NCI-H1694 (cell line): ENCODE measurements at regions not wholly inside any gene's neighbourhood (a gene's known extent, or its start where the extent isn't known, plus 50 kb on each side); places are given as distances from the start of the nearest gene placed in this dataset.
"Not testable (repeated sequence)": the region's sequence is repeated elsewhere in the genome, so short reads cannot be mapped to it uniquely, and the experiment has no call there.

Experiments
- DNase-seq: peaks from one replicate; lab custom pipeline; 2025; lab: John Stamatoyannopoulos, UW

DNA sequence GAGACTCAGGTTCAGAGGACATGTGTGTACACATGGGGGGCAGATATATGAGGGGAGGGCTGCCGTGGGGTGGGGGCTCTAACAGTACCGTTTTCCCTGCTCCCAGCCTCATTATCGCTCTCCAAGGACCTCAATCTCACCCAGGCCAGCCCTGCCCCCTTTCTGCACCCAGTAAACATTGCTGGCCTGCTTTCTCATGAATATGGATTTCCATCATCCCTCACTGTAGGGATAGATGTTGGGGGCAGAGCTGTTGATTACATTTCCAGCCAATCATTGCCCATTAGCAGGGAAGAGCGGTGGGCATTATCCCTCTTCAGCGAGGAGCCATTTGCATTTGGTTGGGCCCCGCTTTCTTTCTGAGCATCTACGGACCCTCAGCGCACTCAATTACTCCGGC is 273.8 kb downstream of the RPS6KC1 start:
- no peak for DNase-seq

DNA sequence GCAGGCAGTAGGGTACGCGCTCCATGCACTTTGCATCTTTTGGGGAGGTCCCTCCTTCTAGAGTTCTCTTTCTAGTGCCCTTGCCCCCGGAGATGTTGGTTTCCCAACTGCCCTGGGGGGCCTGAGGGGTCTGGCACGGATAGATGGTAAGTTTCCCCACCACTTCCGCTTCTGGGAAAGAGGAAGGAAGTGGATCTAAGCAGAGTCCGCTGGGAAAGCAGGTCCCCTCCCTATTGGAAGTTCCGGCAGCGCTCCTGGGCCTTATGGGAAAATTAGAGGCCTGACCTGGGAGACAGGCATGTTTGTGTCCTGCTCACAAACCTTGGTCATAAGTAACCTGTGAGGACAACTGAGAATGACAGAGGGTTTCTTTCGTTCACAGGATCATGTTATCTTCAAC is 274.4 kb downstream of the RPS6KC1 start:
- DNase-seq = no peak

DNA sequence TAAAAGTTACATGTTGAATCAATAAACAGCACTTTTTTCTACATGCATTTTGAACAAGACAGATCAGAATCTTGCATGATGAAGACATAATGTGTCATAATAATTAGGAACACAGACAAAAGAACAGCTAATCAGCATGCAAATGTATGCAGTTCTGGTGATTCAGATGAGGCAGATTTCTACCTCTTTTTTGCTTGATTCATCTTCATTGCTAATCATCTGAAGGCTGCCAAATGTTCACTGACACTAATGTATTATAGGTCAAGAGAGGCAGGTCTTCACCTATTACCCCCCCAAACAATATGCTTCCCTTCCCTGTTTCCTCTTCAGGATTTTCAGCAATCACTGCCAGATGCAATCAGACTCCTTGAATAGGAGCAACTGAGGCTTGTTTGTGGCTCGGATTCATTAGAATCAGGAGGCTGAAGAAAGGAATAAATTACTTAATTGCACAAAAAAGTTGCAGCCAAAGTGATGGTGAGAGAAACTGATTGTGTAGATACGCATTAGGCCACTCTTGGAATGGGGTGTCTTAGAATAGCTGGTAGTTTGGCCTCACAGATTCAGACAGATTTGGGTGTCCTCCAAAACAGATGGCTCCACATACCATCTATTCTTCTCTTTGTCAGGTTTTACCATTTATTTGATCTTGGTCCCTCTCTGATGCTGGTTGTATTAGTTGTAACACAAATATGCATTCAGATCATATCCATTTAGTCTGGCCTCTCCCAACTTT is 275.4 kb downstream of the RPS6KC1 start:
- DNase-seq = no peak

DNA sequence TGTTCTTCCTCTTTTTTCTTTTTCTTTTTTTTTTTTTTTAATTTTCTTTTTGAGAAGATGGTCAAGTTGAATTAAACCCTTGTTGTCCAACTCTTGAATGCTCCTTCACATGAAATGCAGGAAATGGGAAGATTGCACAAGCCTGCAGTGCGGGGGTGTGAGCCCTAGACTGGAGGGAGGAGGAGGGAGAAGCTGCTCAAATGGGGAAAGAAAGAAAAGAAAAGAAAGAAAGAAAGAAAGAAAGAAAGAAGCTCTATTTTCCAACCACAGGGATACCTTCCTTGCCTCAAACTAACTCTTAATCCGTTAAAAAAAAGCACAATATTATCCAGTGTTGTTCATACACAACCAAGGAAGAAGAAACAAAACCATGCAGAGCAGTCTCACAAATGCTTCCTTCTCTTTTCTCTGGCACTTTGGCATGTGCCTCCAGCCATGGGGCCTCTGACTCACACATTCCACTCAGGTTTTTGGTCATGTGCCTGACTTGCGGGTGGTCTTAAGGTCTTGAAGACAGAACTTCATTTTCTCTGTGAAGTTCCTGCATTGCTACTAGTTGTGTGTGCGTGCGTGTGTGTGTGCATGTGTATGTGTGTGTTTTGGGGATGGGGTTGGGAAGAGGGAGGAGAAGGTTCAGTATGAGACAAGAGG is 276.1 kb downstream of the RPS6KC1 start:
- DNase-seq = no peak

DNA sequence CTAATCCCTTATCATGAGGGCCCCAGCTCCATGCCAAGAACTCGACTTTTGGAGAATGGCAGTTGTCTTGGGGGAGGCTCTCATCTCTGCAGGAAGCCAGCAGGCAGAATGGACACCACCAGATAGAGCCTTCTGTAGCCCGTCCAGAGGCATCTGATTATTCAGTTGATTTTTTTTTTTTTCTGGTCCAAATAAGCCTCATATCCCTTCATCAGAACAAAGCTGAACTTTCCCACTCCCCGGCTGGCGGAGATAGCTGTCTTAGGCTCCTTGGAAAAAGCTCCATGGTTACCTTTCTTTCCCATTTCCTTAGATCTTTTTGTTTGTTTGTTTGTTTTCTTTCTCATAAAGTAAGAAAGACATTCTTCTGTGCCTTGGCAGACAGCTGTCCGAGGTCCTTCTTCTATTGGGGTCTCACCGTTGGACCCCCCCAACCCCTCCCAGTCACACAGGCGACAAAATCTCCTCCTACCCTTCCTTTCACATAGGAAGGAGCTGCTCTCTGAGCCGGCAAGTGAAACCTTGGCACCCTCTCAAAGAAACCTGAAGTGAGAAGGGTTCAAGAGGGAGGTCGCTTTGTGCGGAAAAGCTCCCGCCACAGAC is 278.5 kb downstream of the RPS6KC1 start:
- no peak for DNase-seq

DNA sequence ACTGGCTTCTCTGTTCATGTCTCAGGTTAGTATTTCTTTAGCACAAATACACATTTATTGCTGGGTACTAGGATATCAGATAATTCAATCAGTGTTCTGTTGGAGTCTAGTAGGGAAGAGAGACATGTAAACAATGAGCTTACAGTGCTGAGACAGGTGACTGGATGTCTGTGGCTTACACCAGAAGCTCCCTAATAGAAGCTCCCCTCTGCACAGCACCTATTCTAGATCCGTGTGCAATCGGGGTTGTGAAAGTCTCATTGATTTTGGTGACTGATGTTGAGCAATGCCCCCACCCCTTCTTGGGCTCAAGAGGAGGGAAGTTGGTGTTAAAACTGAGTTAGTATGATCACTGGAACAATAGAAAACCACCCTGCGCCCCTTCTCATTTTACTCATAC is 279.2 kb downstream of the RPS6KC1 start:
- no peak for DNase-seq

GRCh38 chr1:213331631-213332175 is 280.7 kb downstream of the RPS6KC1 start:
- no peak for DNase-seq

DNA sequence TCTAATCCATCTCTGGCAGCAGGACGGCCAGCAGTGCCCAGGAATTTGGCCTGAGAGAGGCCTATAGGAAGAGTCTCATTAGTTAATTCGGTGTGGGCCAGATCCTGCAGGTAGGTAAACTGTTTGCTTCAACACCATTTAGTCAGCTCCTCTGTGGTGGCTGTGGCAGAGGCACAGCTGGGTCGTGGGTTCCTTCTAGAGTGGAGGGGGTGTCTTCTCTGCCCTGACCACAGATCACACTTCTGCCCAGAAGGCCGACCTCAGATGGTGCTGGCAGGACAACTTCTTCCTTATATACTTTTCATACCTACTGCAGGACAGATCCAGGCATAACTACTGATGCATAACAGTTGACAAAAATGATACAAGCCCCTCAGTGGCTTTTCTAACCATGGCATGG is 281.4 kb downstream of the RPS6KC1 start:
- DNase-seq = no peak

- DNase-seq = no peak
Observed at GRCh38 chr1:213333121-213333520, 282.1 kb downstream of the RPS6KC1 start.

- DNase-seq = no peak
Observed at GRCh38 chr1:213335084-213335483, 284.0 kb downstream of the RPS6KC1 start.

DNA sequence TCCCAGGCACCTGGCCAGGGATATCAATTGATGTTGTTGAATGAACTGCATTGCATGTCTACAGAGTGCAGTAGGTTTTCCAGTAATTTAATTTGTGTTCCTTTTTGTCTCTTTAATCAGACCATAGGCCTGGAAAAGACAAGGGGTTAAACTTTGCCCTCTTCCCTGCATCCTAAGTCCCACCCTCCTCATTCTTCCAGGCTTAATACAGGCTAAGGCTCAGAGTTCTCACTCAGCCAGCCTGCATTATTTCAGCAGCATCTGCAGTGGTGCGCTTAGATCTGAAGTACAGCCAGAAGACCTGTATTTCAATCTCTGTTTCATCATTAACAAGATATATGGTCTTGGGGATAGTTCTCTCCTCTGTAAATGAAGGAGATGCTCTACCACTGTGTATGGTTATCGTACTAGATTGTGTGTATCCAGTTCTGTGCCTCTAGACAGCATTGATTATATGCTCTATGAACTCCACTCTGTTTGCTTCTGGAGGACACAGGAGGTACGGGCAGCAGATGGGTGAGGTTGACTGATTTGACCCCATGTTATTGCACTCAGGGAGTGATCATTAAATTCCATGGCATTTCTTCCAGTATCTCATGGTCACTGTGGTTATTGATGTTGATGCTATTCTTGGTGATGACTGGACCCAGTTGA is 286.1 kb downstream of the RPS6KC1 start:
- no peak for DNase-seq

DNA sequence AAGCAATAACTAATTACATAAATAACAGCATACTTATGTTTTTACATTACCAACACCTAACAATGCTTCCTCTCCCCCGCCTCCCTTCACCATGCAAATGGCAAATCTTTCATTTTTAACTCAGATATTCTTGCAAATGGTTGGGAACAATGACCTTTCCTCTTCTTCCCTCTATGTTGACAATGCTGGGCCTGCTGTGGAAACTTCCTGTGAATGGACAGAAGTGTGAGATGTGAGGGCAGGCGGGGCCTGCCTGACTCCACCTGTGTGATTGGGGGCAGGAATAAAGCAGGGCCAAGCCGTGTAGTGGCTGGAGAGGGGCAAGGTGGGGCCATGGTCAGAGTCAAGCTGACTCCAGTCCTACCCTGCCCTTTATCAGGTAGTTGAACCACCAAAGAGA is 289.6 kb downstream of the RPS6KC1 start:
- DNase-seq = no peak

DNA sequence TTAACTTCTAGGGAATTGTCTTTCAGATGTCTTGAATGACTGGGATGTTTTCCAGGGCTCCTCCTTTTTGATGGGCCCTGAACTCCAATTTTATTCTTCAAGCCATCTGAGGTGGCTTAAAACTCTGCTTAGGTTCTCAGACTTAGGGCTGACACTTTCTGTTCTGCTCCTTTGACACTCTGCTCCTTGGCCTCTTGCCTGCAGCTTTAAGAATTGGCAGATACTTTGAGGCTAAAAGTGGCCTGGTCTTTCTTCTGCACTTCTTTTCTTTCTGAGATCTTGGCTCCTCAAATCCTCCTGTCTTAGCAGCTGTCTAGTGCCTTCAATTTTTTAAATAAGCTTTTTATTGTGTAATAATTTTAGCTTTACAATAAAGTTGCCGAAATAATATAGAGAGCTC is 294.6 kb downstream of the RPS6KC1 start:
- no peak for DNase-seq

GRCh38 chr1:213357403-213357802 is 306.4 kb downstream of the RPS6KC1 start:
- DNase-seq = no peak

DNA sequence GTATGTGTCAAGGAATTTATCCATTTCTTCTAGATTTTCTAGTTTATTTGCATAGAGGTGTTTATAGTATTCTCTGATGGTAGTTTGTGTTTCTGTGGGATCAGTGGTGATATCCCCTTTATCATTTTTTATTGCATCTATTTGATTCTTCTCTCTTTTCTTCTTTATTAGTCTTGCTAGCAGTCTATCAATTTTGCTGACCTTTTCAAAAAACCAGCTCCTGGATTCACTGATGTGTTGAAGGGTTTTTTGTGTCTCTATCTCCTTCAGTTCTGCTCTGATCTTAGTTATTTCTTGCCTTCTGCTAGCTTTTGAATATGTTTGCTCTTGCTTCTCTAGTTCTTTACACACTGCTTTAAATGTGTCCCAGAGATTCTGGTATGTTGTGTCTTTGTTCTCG is 307.3 kb downstream of the RPS6KC1 start:
- DNase-seq = not testable (repeated sequence)

GRCh38 chr1:213362598-213362997 is 311.6 kb downstream of the RPS6KC1 start:
- no peak for DNase-seq

DNA sequence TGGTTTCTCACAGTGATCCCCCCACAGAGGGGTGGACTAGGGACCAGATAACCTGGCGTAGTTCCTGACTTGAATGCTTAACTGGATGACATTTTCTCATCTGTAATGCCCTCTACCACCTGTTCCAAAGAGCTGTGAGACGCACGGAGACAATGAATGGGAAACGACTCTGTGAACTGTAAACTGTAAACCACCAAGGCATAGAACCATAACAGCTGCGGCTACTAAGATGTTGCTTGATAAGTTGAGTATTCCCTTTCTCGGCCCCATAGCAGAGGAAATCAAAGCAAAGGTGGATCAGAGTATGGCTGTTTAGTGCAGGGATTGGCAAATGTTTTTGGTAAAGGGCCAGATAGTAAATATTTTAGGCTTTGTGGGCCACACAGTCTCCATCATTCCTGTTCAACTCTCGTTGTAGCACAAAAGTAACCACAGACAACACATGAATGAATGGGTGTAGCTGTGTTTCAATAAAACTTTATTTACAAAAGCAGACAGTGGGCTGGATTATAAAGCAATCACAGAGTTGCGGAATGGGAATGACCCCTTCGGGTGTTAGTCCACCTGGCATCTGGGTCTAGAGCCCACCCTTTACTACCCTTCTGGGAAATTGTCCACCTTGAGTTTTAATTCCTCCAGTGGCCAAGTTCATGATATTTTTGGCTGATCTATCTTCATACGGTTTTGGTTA is 315.2 kb downstream of the RPS6KC1 start:
- DNase-seq = no peak

- DNase-seq = no peak
Observed at GRCh38 chr1:213369465-213369864, 318.4 kb downstream of the RPS6KC1 start.

GRCh38 chr1:213370523-213370922 is 319.5 kb downstream of the RPS6KC1 start:
- DNase-seq = no peak

DNA sequence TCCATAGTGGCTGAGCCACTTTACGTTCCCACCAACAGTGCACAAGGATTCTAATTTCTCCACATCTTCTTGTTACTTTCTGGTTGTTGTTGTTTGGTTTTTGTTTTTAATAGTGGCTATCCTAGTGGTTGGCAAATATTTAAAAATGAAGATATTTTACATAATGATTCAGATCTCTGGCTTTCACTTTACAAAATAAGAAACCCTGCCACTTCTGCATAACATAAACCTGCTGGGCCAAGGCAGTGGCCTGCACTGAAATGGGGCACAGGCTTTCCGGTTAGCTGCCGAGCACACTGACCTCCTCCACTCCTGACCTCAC is 320.4 kb downstream of the RPS6KC1 start:
- DNase-seq = no peak

- no peak for DNase-seq
Observed at GRCh38 chr1:213371847-213372619, 321.0 kb downstream of the RPS6KC1 start.
